Effector memory CD8-positive, alpha-beta T cell (primary cell): ENCODE measurements at regions not wholly inside any gene's neighbourhood (a gene's known extent, or its start where the extent isn't known, plus 50 kb on each side); places are given as distances from the start of the nearest gene placed in this dataset.
"Not testable (repeated sequence)": the region's sequence is repeated elsewhere in the genome, so short reads cannot be mapped to it uniquely, and the experiment has no call there.

ENCODE experiments used
- ATAC-seq: fragments of 150-1000 bp; cut with Tn5 transposase; replicated peaks from 2 replicates; pipeline ENCODE4 v1.10.0; 2021; ENCODE audit warnings: mild to moderate bottlenecking, moderate library complexity
- DNase-seq, 3 experiments: peaks; one replicate each; pipeline ENCODE4 v3.0.0; 2021
- H3K27ac Mint-ChIP-seq, 2 donors: one replicate each; pipeline ENCODE4 v1.8.0; 2022; ENCODE audit warnings: mild to moderate bottlenecking in 2 of 2, mixed read lengths in 2 of 2, moderate library complexity in 2 of 2
- H3K27me3 Mint-ChIP-seq, 2 donors: one replicate each; pipeline ENCODE4 v1.8.0; 2022; ENCODE audit warnings: mixed read lengths in 2 of 2
- H3K36me3 Mint-ChIP-seq: one replicate; pipeline ENCODE4 v1.8.0; 2022; ENCODE audit warnings: mild to moderate bottlenecking, moderate library complexity, mixed read lengths; ENCODE audit not compliant: insufficient read depth
- H3K4me1 Mint-ChIP-seq, 2 donors: one replicate each; pipeline ENCODE4 v1.8.0; 2022; ENCODE audit warnings: low read depth in 2 of 2, mixed read lengths in 2 of 2
- H3K4me3 Mint-ChIP-seq, 2 donors: one replicate each; pipeline ENCODE4 v1.8.0; 2022; ENCODE audit warnings: mild to moderate bottlenecking in 2 of 2, mixed read lengths in 2 of 2, moderate library complexity in 2 of 2
- H3K9me3 Mint-ChIP-seq, 2 donors: one replicate each; pipeline ENCODE4 v1.8.0; 2022; ENCODE audit warnings: mixed read lengths in 2 of 2

- DNase-seq, H3K27me3 Mint-ChIP-seq, H3K4me1 Mint-ChIP-seq, H3K36me3 Mint-ChIP-seq, H3K9me3 Mint-ChIP-seq, ATAC-seq, H3K27ac Mint-ChIP-seq, H3K4me3 Mint-ChIP-seq: not testable (repeated sequence)
Observed at GRCh38 chr21:14013623-14014498, 196.9 kb downstream of the LIPI start.

DNA sequence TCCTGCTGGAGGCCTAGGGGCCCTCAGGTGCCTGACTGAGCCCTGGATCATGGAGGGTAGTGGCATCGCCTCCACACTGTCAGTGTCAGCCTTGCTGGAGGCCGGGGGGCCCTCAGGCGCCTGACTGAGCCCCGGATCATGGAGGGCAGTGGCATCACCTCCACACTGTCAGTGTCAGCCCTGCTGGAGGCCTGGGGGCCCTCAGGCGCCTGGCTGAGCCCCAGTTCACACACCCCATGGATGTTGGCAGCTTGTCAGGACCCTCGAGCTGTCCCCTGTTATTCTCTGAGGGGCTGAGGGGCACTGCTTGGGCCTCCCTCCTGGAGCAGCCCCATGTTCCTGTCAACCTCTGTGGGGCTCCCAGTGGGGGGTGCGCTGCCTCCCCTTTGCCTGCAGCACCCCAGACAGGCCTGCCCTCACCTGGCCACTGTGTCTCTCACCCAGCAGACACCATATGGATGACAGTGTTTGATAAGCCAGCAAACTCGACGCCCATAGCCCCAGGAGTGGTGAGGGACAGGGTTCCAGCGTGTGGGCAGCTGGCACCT, 197.6 kb downstream of the LIPI start:
- DNase-seq, result no peak
- H3K27ac Mint-ChIP-seq, result no peak overlapping the region
- peaks cover 4% of the 10 kb centered on the region for H3K36me3 Mint-ChIP-seq
- ATAC-seq, result no peak
- no peaks in the 10 kb centered on the region for H3K9me3 Mint-ChIP-seq
- H3K27me3 Mint-ChIP-seq, result no peaks in the 10 kb centered on the region
- no peak overlapping the region for H3K4me3 Mint-ChIP-seq
- no peaks in the 10 kb centered on the region for H3K4me1 Mint-ChIP-seq

- Mint-ChIP-seq H3K27me3 (no peaks in the 10 kb centered on the region), H3K4me3 (no peak overlapping the region), H3K4me1 (no peaks in the 10 kb centered on the region), H3K27ac (no peak overlapping the region), H3K36me3 (peaks cover 4% of the 10 kb centered on the region), H3K9me3 (no peaks in the 10 kb centered on the region)
- DNase-seq (no peak), ATAC-seq (no peak)
Observed at GRCh38 chr21:14012409-14012808, 198.3 kb downstream of the LIPI start.

GRCh38 chr21:14011751-14012150, 199.0 kb downstream of the LIPI start:
- not testable (repeated sequence) for H3K36me3 Mint-ChIP-seq, H3K27ac Mint-ChIP-seq, H3K4me1 Mint-ChIP-seq, H3K9me3 Mint-ChIP-seq, H3K4me3 Mint-ChIP-seq, H3K27me3 Mint-ChIP-seq, DNase-seq, ATAC-seq

DNA sequence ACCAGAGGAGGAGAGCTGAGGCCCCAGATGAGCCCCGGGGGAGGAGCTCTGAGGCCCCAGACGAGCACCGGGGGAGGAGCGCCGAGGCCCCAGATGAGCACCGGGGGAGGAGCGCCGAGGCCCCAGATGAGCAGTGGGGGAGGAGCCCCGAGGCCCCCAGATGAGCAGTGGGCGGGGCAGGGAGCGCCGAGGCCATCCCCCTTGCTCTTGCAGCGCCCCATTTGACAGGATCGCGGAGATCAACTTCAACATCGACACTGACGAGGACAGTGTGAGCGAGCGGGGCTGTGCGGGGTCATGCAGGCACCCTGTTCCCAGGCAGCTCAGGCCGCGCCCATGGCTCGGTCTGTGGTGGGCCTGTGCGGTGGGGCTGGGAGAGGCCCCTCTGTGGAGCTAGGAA, 199.6 kb downstream of the LIPI start:
- not testable (repeated sequence) for H3K27me3 Mint-ChIP-seq, ATAC-seq, DNase-seq, H3K4me3 Mint-ChIP-seq, H3K27ac Mint-ChIP-seq, H3K9me3 Mint-ChIP-seq, H3K36me3 Mint-ChIP-seq, H3K4me1 Mint-ChIP-seq

DNA sequence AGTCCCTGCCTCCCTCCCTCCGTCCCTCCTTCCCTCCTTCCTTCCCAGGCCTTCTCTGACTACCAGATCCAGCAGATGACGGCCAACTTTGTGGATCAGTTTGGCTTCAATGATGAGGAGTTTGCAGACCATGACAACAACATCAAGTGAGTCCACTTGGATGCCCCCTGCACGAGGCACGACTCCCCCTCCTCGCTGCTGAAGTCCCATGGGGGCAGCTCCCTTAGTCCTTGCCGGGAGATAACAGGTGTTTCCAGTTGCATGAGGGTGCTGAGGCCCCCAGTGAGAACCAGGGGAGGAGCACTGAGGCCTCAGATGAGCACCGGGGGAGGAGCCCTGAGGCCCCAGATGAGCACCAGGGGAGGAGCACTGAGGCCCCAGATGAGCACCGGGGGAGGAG, 200.0 kb downstream of the LIPI start:
- Mint-ChIP-seq H3K27ac (no peak overlapping the region), H3K27me3 (no peaks in the 10 kb centered on the region), H3K4me3 (no peak overlapping the region), H3K36me3 (peaks cover 4% of the 10 kb centered on the region), H3K9me3 (no peaks in the 10 kb centered on the region), H3K4me1 (no peaks in the 10 kb centered on the region)
- DNase-seq (no peak), ATAC-seq (no peak)

DNA sequence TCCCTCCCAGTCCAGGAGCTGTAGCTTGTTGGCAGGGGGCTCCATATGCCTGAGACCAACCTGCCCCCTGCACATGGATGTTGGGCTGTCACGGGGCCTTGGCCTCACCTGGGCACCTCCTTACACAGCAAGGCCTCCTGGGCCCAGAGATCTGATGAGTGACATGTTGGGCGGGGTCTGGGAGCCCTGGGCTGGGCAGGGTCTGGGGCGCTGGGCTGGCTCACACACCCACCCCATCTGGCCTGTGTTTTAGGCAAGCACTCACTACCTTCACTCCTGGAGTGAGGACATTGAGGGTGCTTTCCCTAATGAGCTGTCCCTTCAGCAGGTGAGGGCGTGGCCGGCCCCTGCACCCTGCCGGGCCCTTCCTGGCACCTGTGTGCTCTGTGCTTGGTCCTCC, 200.8 kb downstream of the LIPI start:
- not testable (repeated sequence) for H3K9me3 Mint-ChIP-seq

GRCh38 chr21:14009238-14009981, 201.3 kb downstream of the LIPI start:
- not testable (repeated sequence) for H3K9me3 Mint-ChIP-seq, DNase-seq, H3K27me3 Mint-ChIP-seq, H3K27ac Mint-ChIP-seq, H3K4me3 Mint-ChIP-seq, ATAC-seq, H3K36me3 Mint-ChIP-seq, H3K4me1 Mint-ChIP-seq

More for the DNA sequence above, 200.8 kb downstream of the LIPI start:
- DNase-seq, ATAC-seq, H3K36me3 Mint-ChIP-seq, H3K27ac Mint-ChIP-seq, H3K4me3 Mint-ChIP-seq, H3K27me3 Mint-ChIP-seq, H3K4me1 Mint-ChIP-seq: not testable (repeated sequence)

- H3K27me3 Mint-ChIP-seq, ATAC-seq, H3K9me3 Mint-ChIP-seq, H3K4me1 Mint-ChIP-seq, H3K27ac Mint-ChIP-seq, H3K4me3 Mint-ChIP-seq, DNase-seq, H3K36me3 Mint-ChIP-seq: not testable (repeated sequence)
Observed at GRCh38 chr21:14008436-14008835, 202.3 kb downstream of the LIPI start.

GRCh38 chr21:14008006-14008405, 202.7 kb downstream of the LIPI start:
- H3K36me3 Mint-ChIP-seq, H3K27ac Mint-ChIP-seq, ATAC-seq: not testable (repeated sequence)

GRCh38 chr21:14006144-14006543, 204.6 kb downstream of the LIPI start:
- H3K27me3 Mint-ChIP-seq, ATAC-seq: not testable (repeated sequence)

More at GRCh38 chr21:14008006-14008405, 202.7 kb downstream of the LIPI start:
- H3K4me3 Mint-ChIP-seq, H3K4me1 Mint-ChIP-seq, H3K27me3 Mint-ChIP-seq, DNase-seq, H3K9me3 Mint-ChIP-seq: not testable (repeated sequence)

DNA sequence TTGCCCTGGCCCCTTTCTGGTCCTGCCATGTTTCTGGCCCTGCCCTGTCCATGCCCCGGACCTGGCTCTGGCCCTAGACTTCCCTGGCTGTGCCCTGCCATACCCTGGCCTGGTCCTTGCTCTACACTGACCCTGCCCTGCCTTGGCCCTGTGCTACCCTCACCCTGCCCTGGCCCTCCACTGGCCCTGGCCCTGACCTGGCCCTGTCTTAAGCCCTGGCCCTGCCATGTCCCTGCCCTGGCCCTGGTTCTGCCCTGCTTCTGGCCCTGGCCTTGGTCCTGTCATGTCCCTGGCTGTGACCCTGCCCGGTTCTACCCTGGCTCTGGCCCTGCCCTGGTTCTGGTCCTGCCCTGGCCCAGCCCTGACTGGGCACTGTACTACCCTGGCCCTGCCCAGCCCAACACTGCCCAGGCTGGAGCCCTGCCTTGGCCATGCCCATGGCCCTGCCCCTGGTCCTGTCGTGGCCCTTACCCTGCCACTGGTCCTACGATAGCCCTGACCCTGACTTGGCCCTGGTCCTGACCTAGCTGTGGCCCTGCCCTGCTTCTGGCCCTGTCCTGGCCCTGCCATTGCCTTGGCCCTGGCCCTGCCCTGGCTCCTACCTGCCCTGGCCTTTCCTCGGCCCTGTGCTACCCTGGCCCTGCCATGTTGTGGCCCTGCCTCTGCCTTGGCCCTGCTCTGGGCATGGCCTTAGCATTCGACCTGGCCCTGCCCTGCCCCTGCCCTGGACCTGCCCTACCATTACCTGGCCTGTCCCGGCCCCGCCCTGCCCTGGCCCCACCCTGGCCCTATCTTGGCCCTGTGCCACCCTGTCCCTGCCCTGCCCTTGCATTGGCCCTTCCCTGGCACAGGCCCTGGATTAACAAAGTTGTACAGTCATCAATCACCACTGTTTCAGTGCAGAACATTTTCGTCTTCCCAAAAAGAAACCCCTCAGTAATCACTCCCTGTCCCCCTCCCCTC, 223.5 kb downstream of the LIPI start:
- ATAC-seq, H3K36me3 Mint-ChIP-seq, H3K4me1 Mint-ChIP-seq, H3K27me3 Mint-ChIP-seq, H3K4me3 Mint-ChIP-seq, DNase-seq, H3K9me3 Mint-ChIP-seq, H3K27ac Mint-ChIP-seq: not testable (repeated sequence)

More at GRCh38 chr21:14006144-14006543, 204.6 kb downstream of the LIPI start:
- not testable (repeated sequence) for DNase-seq, H3K27ac Mint-ChIP-seq, H3K4me3 Mint-ChIP-seq, H3K36me3 Mint-ChIP-seq, H3K9me3 Mint-ChIP-seq, H3K4me1 Mint-ChIP-seq
